Kidney epithelial cell (primary cell): ENCODE measurements at regions not wholly inside any gene's neighbourhood (a gene's known extent, or its start where the extent isn't known, plus 50 kb on each side); places are given as distances from the start of the nearest gene placed in this dataset.

Experiments used
- DNase-seq: peaks from one replicate; pipeline ENCODE4 v3.0.0-alpha.2; 2010; ENCODE audit warnings: low read depth
- H3K27me3 ChIP-seq: 2 replicates; pipeline ENCODE4 v1.6.0; 2011; ENCODE audit warnings: low read length; ENCODE audit not compliant: control insufficient read depth, insufficient read depth
- H3K36me3 ChIP-seq: 2 replicates; pipeline ENCODE4 v1.5.1; 2011; ENCODE audit warnings: low read length; ENCODE audit not compliant: control insufficient read depth, insufficient read depth
- H3K4me3 ChIP-seq: 2 replicates; pipeline ENCODE4 v1.5.1; 2011; ENCODE audit warnings: low read depth, mild to moderate bottlenecking, control low read depth, low read length
- CTCF ChIP-seq: IDR thresholded peaks from 2 replicates; pipeline ENCODE4 v1.5.1; 2011; ENCODE audit warnings: mild to moderate bottlenecking, moderate library complexity, low read length, control low read depth, inconsistent platforms; ENCODE audit not compliant: insufficient read depth, poor library complexity, severe bottlenecking

DNA sequence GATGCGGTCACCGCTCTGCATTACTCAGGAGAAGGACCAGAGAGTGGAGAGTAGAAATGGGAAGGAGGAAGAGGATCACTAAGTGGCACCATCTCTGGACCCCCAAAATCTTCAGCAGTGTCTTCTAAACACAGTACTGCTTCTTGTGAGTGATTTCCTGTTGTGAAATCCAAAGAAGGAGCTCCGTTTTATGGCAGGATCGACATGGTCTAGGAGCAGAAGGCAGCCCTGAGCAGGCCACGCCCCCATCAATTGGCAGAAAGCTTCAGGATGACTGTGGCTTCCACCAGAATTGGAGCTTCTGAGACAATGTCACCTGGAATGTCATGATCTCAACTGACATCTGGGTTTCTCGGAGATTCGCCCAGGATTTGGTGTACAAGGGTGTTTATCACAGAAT, 171.5 kb downstream of the ADSS2 start:
- DNase-seq, result no peak
- no peak for TF ChIP-seq CTCF
- Histone ChIP-seq H3K4me3 (no peak overlapping the region), H3K27me3 (no peaks in the 10 kb centered on the region), H3K36me3 (no peaks in the 10 kb centered on the region)

DNA sequence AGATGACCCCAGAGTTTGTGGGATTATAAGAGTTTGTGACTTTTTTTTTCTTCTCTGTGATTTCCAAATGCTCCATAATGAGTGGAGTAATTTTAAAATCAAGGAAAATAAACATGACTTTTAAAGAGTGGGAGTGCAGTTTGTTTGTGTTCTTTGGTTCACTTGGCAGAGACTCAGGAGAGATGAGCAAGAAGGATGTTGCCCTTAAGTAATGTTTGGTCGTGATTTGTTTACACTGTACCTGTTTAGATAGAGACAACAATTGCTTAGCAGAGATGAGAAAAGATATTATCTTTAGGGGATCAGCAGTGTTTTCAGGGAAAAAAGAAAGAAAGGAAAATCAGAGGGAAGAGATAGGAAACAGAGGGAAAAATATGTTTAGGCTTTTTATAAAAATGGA, 170.8 kb downstream of the ADSS2 start:
- Histone ChIP-seq H3K4me3 (no peak overlapping the region), H3K36me3 (no peaks in the 10 kb centered on the region), H3K27me3 (no peaks in the 10 kb centered on the region)
- no peak for TF ChIP-seq CTCF
- no peak for DNase-seq

GRCh38 chr1:244283772-244284171, 167.9 kb downstream of the ADSS2 start:
- H3K36me3 ChIP-seq, result no peaks in the 10 kb centered on the region
- no peak for TF ChIP-seq CTCF
- DNase-seq, result no peak
- no peaks in the 10 kb centered on the region for H3K27me3 ChIP-seq
- H3K4me3 ChIP-seq, result no peak overlapping the region

DNA sequence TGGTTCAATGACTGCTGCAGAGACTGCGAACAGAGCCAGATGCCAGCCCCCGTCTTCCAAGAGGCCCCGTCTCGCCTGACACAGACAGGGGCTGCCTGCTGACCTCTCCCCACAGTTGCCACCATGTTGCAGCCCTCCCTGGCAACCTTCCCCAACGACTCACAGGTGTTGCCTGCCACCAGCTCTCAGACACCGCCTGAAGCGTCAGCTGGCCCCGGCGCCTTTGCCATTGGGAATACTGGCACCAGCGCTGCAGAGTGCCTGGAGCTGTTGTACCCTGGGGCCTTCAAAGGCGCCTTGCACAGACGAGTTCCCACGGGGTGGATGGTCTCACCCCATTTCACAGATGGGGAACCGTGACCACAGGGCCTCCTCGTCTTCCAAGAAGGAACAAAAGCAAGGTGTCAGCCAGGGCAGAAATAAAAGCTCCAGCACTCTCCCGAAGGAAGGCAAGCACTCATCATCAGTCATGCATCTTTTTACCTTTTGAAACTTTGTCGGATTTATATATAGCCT, 167.0 kb downstream of the ADSS2 start:
- H3K27me3 ChIP-seq, result no peaks in the 10 kb centered on the region
- no peak overlapping the region for H3K4me3 ChIP-seq
- TF ChIP-seq CTCF, result no peak
- no peak for DNase-seq
- no peaks in the 10 kb centered on the region for H3K36me3 ChIP-seq

DNA sequence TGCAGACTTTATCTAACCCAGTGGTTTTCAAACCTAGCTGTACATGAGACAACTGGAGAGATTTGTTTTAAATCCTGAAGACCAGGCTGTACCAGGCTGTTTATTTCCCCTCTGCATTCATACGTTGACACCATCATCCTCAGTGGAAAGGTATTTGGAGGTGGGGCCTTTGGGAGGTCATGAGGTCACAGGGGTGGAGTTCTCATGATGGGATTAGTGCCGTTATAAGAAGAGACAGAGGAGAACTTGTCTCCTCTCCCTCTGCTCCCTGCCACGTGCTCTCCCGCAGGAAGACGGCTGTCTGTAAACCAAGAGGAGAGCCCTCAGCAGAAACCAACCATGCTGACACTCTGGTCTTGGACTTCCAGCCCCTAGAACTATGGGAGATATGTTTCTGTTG, 165.4 kb downstream of the ADSS2 start:
- Histone ChIP-seq H3K27me3 (no peaks in the 10 kb centered on the region), H3K36me3 (no peaks in the 10 kb centered on the region), H3K4me3 (no peak overlapping the region)
- DNase-seq, result no peak
- TF ChIP-seq CTCF, result no peak

GRCh38 chr1:244287726-244288125, 164.0 kb downstream of the ADSS2 start:
- Histone ChIP-seq H3K4me3 (no peak overlapping the region), H3K36me3 (no peaks in the 10 kb centered on the region), H3K27me3 (no peaks in the 10 kb centered on the region)
- TF ChIP-seq CTCF, result no peak
- no peak for DNase-seq
